Parathyroid adenoma (tissue), 2 donors: ENCODE measurements at regions not wholly inside any gene's neighbourhood (a gene's known extent, or its start where the extent isn't known, plus 50 kb on each side); places are given as distances from the start of the nearest gene placed in this dataset.
"Not testable (repeated sequence)": the region's sequence is repeated elsewhere in the genome, so short reads cannot be mapped to it uniquely, and the experiment has no call there.

Experiments
- H2AFZ ChIP-seq: fragments of 300-600 bp; sonication (generic); one replicate; pipeline ENCODE4 v1.7.0; 2017; ENCODE audit warnings: antibody characterized with exemption, mild to moderate bottlenecking
- H3K27ac ChIP-seq: fragments of 300-600 bp; sonication (generic); one replicate; pipeline ENCODE4 v1.7.0; 2017
- H3K27me3 ChIP-seq: fragments of 300-600 bp; sonication (generic); one replicate; pipeline ENCODE4 v1.7.0; 2017; ENCODE audit warnings: low read length; ENCODE audit not compliant: control insufficient read depth, insufficient read depth
- H3K36me3 ChIP-seq: fragments of 300-600 bp; sonication (generic); one replicate; pipeline ENCODE4 v1.7.0; 2017; ENCODE audit warnings: low read length; ENCODE audit not compliant: control insufficient read depth, insufficient read depth
- H3K4me1 ChIP-seq: fragments of 300-600 bp; sonication (generic); one replicate; pipeline ENCODE4 v1.7.0; 2017; ENCODE audit warnings: control low read depth
- H3K4me2 ChIP-seq: fragments of 300-600 bp; sonication (generic); one replicate; pipeline ENCODE4 v1.7.0; 2017; ENCODE audit warnings: low read length
- H3K4me3 ChIP-seq: fragments of 300-600 bp; sonication (generic); one replicate; pipeline ENCODE4 v1.7.0; 2017; ENCODE audit warnings: low read depth, low read length
- H3K79me2 ChIP-seq: fragments of 300-600 bp; sonication (generic); one replicate; pipeline ENCODE4 v1.7.0; 2017; ENCODE audit warnings: control low read depth
- H3K9ac ChIP-seq: fragments of 300-600 bp; sonication (generic); one replicate; pipeline ENCODE4 v1.7.0; 2017; ENCODE audit warnings: mild to moderate bottlenecking
- H3K9me3 ChIP-seq: fragments of 300-600 bp; sonication (generic); one replicate; pipeline ENCODE4 v1.7.0; 2017; ENCODE audit warnings: low read length; ENCODE audit not compliant: control insufficient read depth
- TF ChIP-seq, protein P1 (sequence below): fragments of 300-600 bp; sonication (generic); IDR thresholded peaks from one replicate; pipeline ENCODE4 v1.7.0; 2017; ENCODE audit warnings: antibody characterized with exemption, mild to moderate bottlenecking
- donor health status: primary hyperparathyroidism.

DNA sequence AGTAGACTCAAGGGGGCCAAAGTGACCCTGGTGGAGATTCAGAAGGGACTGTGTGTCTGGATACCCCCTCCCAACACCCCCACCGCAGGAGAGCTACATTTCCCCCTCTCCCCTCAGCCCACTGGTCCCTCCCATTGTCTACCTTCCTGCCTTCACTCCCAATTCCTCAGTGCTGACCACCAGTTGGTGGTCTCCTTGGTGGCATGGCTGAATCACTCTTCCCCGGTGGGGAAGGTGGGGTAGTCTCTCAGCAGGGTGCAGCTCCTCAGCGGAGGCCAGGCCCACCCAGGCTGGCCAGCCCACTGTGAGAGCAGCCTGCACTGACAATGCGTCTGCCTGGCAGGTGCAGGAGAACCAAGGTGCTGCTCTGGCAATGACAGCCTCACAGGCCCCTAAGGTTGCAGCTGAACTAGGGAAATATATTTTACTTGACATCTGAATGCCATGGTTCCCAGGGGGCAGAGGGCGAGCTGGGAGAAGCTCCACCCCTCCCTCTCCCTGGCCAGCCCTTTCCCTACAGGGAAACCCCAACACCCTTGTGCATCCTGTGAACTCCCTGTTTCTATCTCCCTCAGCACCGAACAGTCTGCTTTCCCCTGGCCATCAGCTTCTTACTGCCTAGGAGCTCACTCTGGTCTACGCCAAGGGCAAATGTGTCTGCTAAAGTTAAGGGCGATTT, 62.6 kb upstream of the PAX8 start:
- H3K4me3 ChIP-seq, result no peak overlapping the region
- H3K79me2 ChIP-seq, result no peaks in the 10 kb centered on the region
- no peaks in the 10 kb centered on the region for H3K36me3 ChIP-seq
- H3K9me3 ChIP-seq, result no peaks in the 10 kb centered on the region
- TF ChIP-seq, protein P1, sequence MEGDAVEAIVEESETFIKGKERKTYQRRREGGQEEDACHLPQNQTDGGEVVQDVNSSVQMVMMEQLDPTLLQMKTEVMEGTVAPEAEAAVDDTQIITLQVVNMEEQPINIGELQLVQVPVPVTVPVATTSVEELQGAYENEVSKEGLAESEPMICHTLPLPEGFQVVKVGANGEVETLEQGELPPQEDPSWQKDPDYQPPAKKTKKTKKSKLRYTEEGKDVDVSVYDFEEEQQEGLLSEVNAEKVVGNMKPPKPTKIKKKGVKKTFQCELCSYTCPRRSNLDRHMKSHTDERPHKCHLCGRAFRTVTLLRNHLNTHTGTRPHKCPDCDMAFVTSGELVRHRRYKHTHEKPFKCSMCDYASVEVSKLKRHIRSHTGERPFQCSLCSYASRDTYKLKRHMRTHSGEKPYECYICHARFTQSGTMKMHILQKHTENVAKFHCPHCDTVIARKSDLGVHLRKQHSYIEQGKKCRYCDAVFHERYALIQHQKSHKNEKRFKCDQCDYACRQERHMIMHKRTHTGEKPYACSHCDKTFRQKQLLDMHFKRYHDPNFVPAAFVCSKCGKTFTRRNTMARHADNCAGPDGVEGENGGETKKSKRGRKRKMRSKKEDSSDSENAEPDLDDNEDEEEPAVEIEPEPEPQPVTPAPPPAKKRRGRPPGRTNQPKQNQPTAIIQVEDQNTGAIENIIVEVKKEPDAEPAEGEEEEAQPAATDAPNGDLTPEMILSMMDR, result no peak
- H3K27ac ChIP-seq, result no peak overlapping the region
- H3K4me2 ChIP-seq, result no peak overlapping the region
- H3K9ac ChIP-seq, result no peak overlapping the region
- H3K4me1 ChIP-seq, result no peaks in the 10 kb centered on the region
- H2AFZ ChIP-seq, result no peak overlapping the region
- H3K27me3 ChIP-seq, result no peaks in the 10 kb centered on the region

DNA sequence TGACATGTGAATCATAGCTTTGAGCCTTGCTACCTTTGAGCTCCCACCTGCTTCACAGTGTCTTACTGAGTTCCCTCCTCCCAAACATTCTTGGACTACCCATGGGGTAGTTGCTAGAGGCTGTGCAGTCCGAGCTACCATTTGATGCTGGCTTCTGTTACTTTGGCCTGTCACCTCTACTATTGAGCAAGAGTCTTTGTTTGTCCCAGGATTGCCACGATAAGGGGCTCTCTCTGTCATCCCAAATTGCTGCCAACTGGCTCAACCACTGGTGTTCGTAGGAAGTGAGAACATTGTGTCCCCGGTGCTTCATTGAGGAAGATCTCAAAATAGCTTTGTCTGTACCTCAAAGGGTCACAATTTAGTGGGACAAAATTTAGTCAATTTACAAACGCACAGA, 59.1 kb upstream of the PAX8 start:
- Histone ChIP-seq H3K79me2 (no peaks in the 10 kb centered on the region), H3K4me1 (no peaks in the 10 kb centered on the region), H3K4me3 (no peak overlapping the region), H3K9ac (no peak overlapping the region), H3K4me2 (no peak overlapping the region), H3K27ac (no peak overlapping the region), H3K27me3 (no peaks in the 10 kb centered on the region), H3K9me3 (no peaks in the 10 kb centered on the region), H3K36me3 (no peaks in the 10 kb centered on the region), H2AFZ (no peak overlapping the region)
- TF ChIP-seq, protein P1, result no peak

DNA sequence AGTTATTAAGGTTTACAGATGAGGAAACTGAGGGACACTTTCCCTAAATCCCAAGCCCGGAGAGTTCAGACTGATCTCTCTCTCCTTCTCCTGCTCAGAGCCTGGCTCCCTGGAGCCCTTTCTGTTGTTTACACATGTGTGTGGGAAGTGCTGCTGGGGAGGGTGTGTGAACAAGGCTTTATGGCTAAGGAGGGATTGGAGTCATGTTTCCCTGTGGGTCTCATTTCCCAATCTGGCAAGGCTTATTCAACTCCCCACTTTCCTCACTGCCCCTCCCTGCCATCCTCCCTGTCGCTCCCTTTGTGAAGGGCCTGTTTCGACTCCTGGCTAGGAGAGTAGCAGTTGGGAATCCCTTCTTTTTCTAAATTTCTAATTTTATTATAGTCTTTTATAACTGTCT, 57.3 kb upstream of the PAX8 start:
- not testable (repeated sequence) for H3K4me2 ChIP-seq, H3K9me3 ChIP-seq, H3K4me1 ChIP-seq, H3K4me3 ChIP-seq, H3K79me2 ChIP-seq, H3K36me3 ChIP-seq, H3K27me3 ChIP-seq, H2AFZ ChIP-seq, H3K27ac ChIP-seq, H3K9ac ChIP-seq

- H3K4me2 ChIP-seq, result no peak overlapping the region
- TF ChIP-seq, protein P1, result no peak
- no peak overlapping the region for H3K9ac ChIP-seq
- no peaks in the 10 kb centered on the region for H3K27me3 ChIP-seq
- no peak overlapping the region for H3K27ac ChIP-seq
- H3K9me3 ChIP-seq, result no peaks in the 10 kb centered on the region
- H3K4me1 ChIP-seq, result no peaks in the 10 kb centered on the region
- H3K79me2 ChIP-seq, result no peaks in the 10 kb centered on the region
- no peak overlapping the region for H3K4me3 ChIP-seq
- no peak overlapping the region for H2AFZ ChIP-seq
- no peaks in the 10 kb centered on the region for H3K36me3 ChIP-seq
Measured at GRCh38 chr2:113334147-113334546, 55.4 kb upstream of the PAX8 start.

DNA sequence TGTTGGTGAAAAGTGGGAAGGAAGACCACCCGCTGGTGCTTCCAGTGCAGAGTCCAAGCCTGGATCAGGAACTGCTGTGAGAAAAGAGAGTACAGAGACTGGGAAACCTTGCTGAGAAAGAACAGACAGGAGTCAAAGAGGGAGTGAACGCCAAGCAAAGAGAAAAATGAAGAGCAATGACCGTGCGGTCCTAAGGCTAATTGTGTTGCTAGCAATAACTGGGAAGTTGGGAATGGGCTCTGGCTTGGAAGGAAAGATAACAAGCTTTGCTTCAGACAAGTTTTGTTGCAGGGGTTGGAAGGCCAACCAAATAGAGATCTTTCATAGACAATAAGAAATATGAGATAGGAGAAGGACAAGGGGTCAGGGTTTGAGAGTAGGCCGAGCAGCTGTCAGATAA, 55.0 kb upstream of the PAX8 start:
- not testable (repeated sequence) for H3K9ac ChIP-seq, H3K27me3 ChIP-seq, H3K36me3 ChIP-seq, H3K4me1 ChIP-seq, H3K79me2 ChIP-seq, H3K4me2 ChIP-seq, H3K4me3 ChIP-seq, H2AFZ ChIP-seq, H3K27ac ChIP-seq, H3K9me3 ChIP-seq

DNA sequence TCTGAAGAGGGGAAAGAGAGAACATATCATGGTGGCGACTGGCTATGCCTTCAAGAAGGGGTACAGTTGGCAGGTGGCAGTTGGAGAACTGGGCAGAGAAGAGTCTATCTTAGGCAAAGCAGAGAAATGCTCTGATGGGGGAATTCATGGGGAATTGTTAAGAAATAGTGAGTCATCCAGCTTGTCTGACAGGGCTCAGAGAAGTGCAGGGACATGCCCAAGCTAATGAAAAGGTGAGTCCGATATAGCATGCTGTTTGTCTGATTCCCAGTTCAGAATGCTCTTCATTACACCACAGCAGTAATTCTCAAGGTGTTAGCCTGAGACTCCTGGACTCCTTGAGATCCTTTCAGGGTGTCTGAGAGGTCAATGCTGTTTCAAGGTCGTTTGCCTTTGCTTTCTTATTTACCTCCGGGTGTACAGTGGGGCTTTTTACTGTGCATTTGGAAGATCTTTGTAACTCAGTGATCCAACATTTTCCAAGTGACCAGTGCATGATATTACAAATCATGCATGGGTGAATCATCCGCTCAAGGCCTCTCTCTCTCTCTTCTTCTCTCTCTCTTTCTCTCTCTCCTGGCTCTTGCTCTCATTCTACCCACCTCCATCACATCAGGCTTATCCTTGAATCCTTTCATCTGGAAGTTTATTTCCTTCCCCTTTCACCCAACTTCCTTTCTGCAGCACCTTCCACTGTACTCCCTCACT, 51.5 kb upstream of the PAX8 start:
- not testable (repeated sequence) for H2AFZ ChIP-seq, H3K4me1 ChIP-seq, H3K9ac ChIP-seq, H3K79me2 ChIP-seq, H3K27ac ChIP-seq, H3K27me3 ChIP-seq, H3K4me2 ChIP-seq, H3K36me3 ChIP-seq, H3K4me3 ChIP-seq, H3K9me3 ChIP-seq

DNA sequence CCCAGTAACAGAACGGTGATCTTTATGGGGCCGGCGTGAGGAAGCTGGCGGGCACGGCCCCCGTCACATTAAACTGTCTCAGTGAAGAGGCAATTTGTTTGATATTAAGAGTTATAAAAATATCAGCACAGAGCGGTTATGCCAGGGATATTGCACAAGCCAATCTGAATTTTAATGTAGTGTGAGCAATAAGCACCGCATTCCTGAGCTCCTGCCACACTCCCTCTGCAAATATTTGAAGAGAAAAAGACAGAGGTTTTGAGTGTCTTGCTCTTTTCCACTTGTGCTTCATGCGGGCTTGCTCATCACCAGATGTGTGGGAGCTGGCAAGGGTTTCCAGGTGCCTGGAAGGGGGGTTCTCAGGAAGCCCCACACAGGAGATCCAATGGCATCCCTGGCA, 50.3 kb upstream of the PAX8 start:
- not testable (repeated sequence) for H3K36me3 ChIP-seq, H3K27me3 ChIP-seq, H3K9ac ChIP-seq, H3K27ac ChIP-seq, H3K4me1 ChIP-seq, H3K4me3 ChIP-seq, H3K9me3 ChIP-seq, H3K4me2 ChIP-seq, H2AFZ ChIP-seq, H3K79me2 ChIP-seq

DNA sequence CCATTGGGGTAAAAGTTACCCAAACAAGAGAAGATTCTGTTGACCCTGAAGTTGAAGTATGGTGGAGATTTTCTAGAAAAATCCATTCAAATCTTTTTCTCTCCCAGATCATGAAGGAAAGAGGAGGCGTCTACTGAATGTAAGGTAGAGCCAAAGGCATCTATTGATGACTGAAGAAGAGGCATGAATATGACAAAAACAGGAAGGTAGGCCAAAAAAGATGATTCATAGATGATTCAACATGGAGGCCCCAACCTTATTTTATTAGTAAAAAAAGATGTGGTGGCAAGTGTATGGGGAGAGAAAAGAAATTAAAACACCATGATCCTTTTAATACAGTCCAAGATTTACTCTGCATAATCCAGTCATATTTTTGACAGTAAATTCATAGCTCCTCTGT, 49.9 kb upstream of the PAX8 start:
- H3K36me3 ChIP-seq, H2AFZ ChIP-seq, H3K4me3 ChIP-seq, H3K9ac ChIP-seq, H3K4me1 ChIP-seq, H3K9me3 ChIP-seq, H3K27ac ChIP-seq, H3K4me2 ChIP-seq, H3K79me2 ChIP-seq, H3K27me3 ChIP-seq: not testable (repeated sequence)
